Mesendoderm (in vitro differentiated cells): ENCODE measurements at regions not wholly inside any gene's neighbourhood (a gene's known extent, or its start where the extent isn't known, plus 50 kb on each side); places are given as distances from the start of the nearest gene placed in this dataset.

ENCODE experiments used
- DNase-seq: peaks from one replicate; pipeline ENCODE4 v3.0.0; 2013
- H2AK5ac ChIP-seq: 2 replicates; pipeline ENCODE4 v1.6.1; 2013; ENCODE audit warnings: low read length, inconsistent platforms
- H2BK120ac ChIP-seq: 2 replicates; pipeline ENCODE4 v1.6.1; 2013; ENCODE audit warnings: low read depth, mild to moderate bottlenecking, low read length, moderate library complexity, mixed read lengths
- H2BK15ac ChIP-seq: replicated peaks from 2 replicates; pipeline ENCODE4 v1.6.1; 2013; ENCODE audit warnings: low read depth, mild to moderate bottlenecking, moderate library complexity
- H2BK5ac ChIP-seq: 2 replicates; pipeline ENCODE4 v1.6.1; 2013; ENCODE audit warnings: low read length, inconsistent platforms
- H3K18ac ChIP-seq: 2 replicates; pipeline ENCODE4 v1.6.1; 2013; ENCODE audit warnings: mild to moderate bottlenecking, low read length, mixed read lengths
- H3K23ac ChIP-seq: one replicate; pipeline ENCODE4 v1.6.1; 2013; ENCODE audit warnings: low read length
- H3K27ac ChIP-seq: 2 replicates; pipeline ENCODE4 v1.5.1; 2013; ENCODE audit warnings: low read depth, mild to moderate bottlenecking, inconsistent platforms, low read length, moderate library complexity
- H3K27me3 ChIP-seq: 2 replicates; pipeline ENCODE4 v1.6.1; 2013; ENCODE audit warnings: low read length, control low read depth, mild to moderate bottlenecking, inconsistent platforms; ENCODE audit not compliant: insufficient read depth, poor library complexity
- H3K36me3 ChIP-seq: 2 replicates; pipeline ENCODE4 v1.6.1; 2013; ENCODE audit warnings: low read length, inconsistent platforms; ENCODE audit not compliant: control insufficient read depth, insufficient read depth
- H3K4ac ChIP-seq: one replicate; pipeline ENCODE4 v1.6.1; 2013; ENCODE audit warnings: low read depth, mild to moderate bottlenecking, low read length, moderate library complexity
- H3K4me1 ChIP-seq: 2 replicates; pipeline ENCODE4 v1.6.1; 2013; ENCODE audit warnings: low read depth, low read length, inconsistent platforms; ENCODE audit not compliant: control insufficient read depth
- H3K4me2 ChIP-seq: 2 replicates; pipeline ENCODE4 v1.6.1; 2013; ENCODE audit warnings: low read length
- H3K4me3 ChIP-seq: 2 replicates; pipeline ENCODE4 v1.5.1; 2013; ENCODE audit warnings: mild to moderate bottlenecking, low read length
- H3K56ac ChIP-seq: one replicate; pipeline ENCODE4 v1.6.1; 2013; ENCODE audit warnings: low read length
- H3K79me1 ChIP-seq: 2 replicates; pipeline ENCODE4 v1.6.1; 2013; ENCODE audit warnings: low read length, inconsistent platforms
- H3K79me2 ChIP-seq: 2 replicates; pipeline ENCODE4 v1.6.1; 2013; ENCODE audit warnings: mild to moderate bottlenecking, low read length; ENCODE audit not compliant: control insufficient read depth, insufficient read depth
- H3K9ac ChIP-seq: 2 replicates; pipeline ENCODE4 v1.6.1; 2013; ENCODE audit warnings: low read length, inconsistent platforms
- H4K5ac ChIP-seq: one replicate; pipeline ENCODE4 v1.6.1; 2013; ENCODE audit warnings: low read length
- H4K8ac ChIP-seq: one replicate; pipeline ENCODE4 v1.6.1; 2013; ENCODE audit warnings: low read depth, mild to moderate bottlenecking, control low read depth, low read length, moderate library complexity
- WGBS: extraction: QIAGEN DNeasy Blood & Tissue Kit; methylation state at CpG from one replicate; pipeline ENCODE4 v1.1.7; 2013; ENCODE audit warnings: low lambda C conversion rate, missing lambda C conversion rate; ENCODE audit not compliant: insufficient coverage; ENCODE audit errors: extremely low coverage; 5-methylcytosine and 5-hydroxymethylcytosine counted together

GRCh38 chr1:82901561-82901960 lies 1097.4 kb downstream of the TTLL7 start:
- H2BK120ac ChIP-seq, result no peak overlapping the region
- no peak overlapping the region for H3K56ac ChIP-seq
- no peaks in the 10 kb centered on the region for H3K4me1 ChIP-seq
- no peak overlapping the region for H3K4ac ChIP-seq
- H2BK5ac ChIP-seq, result no peak overlapping the region
- no CpG with 5 or more reads among the region's 5 CpGs for WGBS
- H3K27ac ChIP-seq, result no peak overlapping the region
- no peaks in the 10 kb centered on the region for H3K79me2 ChIP-seq
- no peak overlapping the region for H2AK5ac ChIP-seq
- no peak overlapping the region for H3K18ac ChIP-seq
- no peaks in the 10 kb centered on the region for H3K27me3 ChIP-seq
- H3K4me2 ChIP-seq, result no peak overlapping the region
- DNase-seq, result no peak
- no peak overlapping the region for H4K5ac ChIP-seq
- no peak overlapping the region for H3K4me3 ChIP-seq
- no peak overlapping the region for H3K9ac ChIP-seq
- H3K79me1 ChIP-seq, result no peaks in the 10 kb centered on the region
- H3K23ac ChIP-seq, result no peak overlapping the region
- H3K36me3 ChIP-seq, result no peaks in the 10 kb centered on the region
- no peak overlapping the region for H2BK15ac ChIP-seq
- H4K8ac ChIP-seq, result no peak overlapping the region

GRCh38 chr1:82901118-82901517 lies 1097.8 kb downstream of the TTLL7 start:
- Histone ChIP-seq H3K4ac (no peak overlapping the region), H3K4me1 (no peaks in the 10 kb centered on the region), H4K8ac (no peak overlapping the region), H2BK120ac (no peak overlapping the region), H3K79me2 (no peaks in the 10 kb centered on the region), H4K5ac (no peak overlapping the region), H3K27ac (no peak overlapping the region), H2BK5ac (no peak overlapping the region), H3K36me3 (no peaks in the 10 kb centered on the region), H3K4me3 (no peak overlapping the region), H3K4me2 (no peak overlapping the region), H3K79me1 (no peaks in the 10 kb centered on the region), H3K9ac (no peak overlapping the region), H3K23ac (no peak overlapping the region), H3K27me3 (no peaks in the 10 kb centered on the region), H3K56ac (no peak overlapping the region), H2BK15ac (no peak overlapping the region), H2AK5ac (no peak overlapping the region), H3K18ac (no peak overlapping the region)
- WGBS, result no CpG with 5 or more reads among the region's 1 CpG
- no peak for DNase-seq

- Histone ChIP-seq H3K23ac (no peak overlapping the region), H4K8ac (no peak overlapping the region), H3K36me3 (no peaks in the 10 kb centered on the region), H3K79me1 (no peaks in the 10 kb centered on the region), H2AK5ac (no peak overlapping the region), H3K4me1 (no peaks in the 10 kb centered on the region), H3K27ac (no peak overlapping the region), H3K18ac (no peak overlapping the region), H2BK15ac (no peak overlapping the region), H3K4ac (no peak overlapping the region), H2BK120ac (no peak overlapping the region), H3K56ac (no peak overlapping the region), H3K4me2 (no peak overlapping the region), H4K5ac (no peak overlapping the region), H3K79me2 (no peaks in the 10 kb centered on the region), H3K9ac (no peak overlapping the region), H3K27me3 (no peaks in the 10 kb centered on the region), H2BK5ac (no peak overlapping the region), H3K4me3 (no peak overlapping the region)
- no CpG with 5 or more reads among the region's 3 CpGs for WGBS
- no peak for DNase-seq
These were observed 1098.3 kb downstream of the ADGRL2 start for GRCh38 chr1:82899017-82899416.

- Histone ChIP-seq H3K4me1 (no peaks in the 10 kb centered on the region), H2AK5ac (no peak overlapping the region), H3K4me2 (no peak overlapping the region), H2BK15ac (no peak overlapping the region), H3K79me2 (no peaks in the 10 kb centered on the region), H3K9ac (no peak overlapping the region), H4K5ac (no peak overlapping the region), H2BK120ac (no peak overlapping the region), H3K36me3 (no peaks in the 10 kb centered on the region), H4K8ac (no peak overlapping the region), H3K23ac (no peak overlapping the region), H3K27ac (no peak overlapping the region), H3K4me3 (no peak overlapping the region), H3K56ac (no peak overlapping the region), H2BK5ac (no peak overlapping the region), H3K27me3 (no peaks in the 10 kb centered on the region), H3K79me1 (no peaks in the 10 kb centered on the region), H3K18ac (no peak overlapping the region), H3K4ac (no peak overlapping the region)
- no CpG with 5 or more reads among the region's 1 CpG for WGBS
- no peak for DNase-seq
These were observed 1096.8 kb downstream of the ADGRL2 start for GRCh38 chr1:82897549-82897948.

- Histone ChIP-seq H3K4ac (no peak overlapping the region), H3K23ac (no peak overlapping the region), H3K79me2 (no peaks in the 10 kb centered on the region), H3K4me2 (no peak overlapping the region), H3K79me1 (no peaks in the 10 kb centered on the region), H3K9ac (no peak overlapping the region), H3K4me1 (no peaks in the 10 kb centered on the region), H4K8ac (no peak overlapping the region), H3K56ac (no peak overlapping the region), H2AK5ac (no peak overlapping the region), H4K5ac (no peak overlapping the region), H3K27me3 (no peaks in the 10 kb centered on the region), H2BK15ac (no peak overlapping the region), H2BK5ac (no peak overlapping the region), H3K27ac (no peak overlapping the region), H3K4me3 (no peak overlapping the region), H3K36me3 (no peaks in the 10 kb centered on the region), H3K18ac (no peak overlapping the region), H2BK120ac (no peak overlapping the region)
- no peak for DNase-seq
These were observed 1095.3 kb downstream of the ADGRL2 start for GRCh38 chr1:82896036-82896435.

- H3K79me1 ChIP-seq, result no peaks in the 10 kb centered on the region
These were observed 1093.9 kb downstream of the ADGRL2 start for GRCh38 chr1:82894635-82895034.

More at GRCh38 chr1:82894635-82895034, 1093.9 kb downstream of the ADGRL2 start:
- no peak overlapping the region for H4K8ac ChIP-seq
- H2BK5ac ChIP-seq, result no peak overlapping the region
- no peak overlapping the region for H2AK5ac ChIP-seq
- H3K4me1 ChIP-seq, result no peaks in the 10 kb centered on the region
- WGBS, result no CpG with 5 or more reads among the region's 3 CpGs
- H3K9ac ChIP-seq, result no peak overlapping the region
- no peak overlapping the region for H3K56ac ChIP-seq
- H3K4me2 ChIP-seq, result no peak overlapping the region
- no peak overlapping the region for H3K18ac ChIP-seq
- H3K79me2 ChIP-seq, result no peaks in the 10 kb centered on the region
- no peak for DNase-seq
- no peak overlapping the region for H3K23ac ChIP-seq
- no peak overlapping the region for H4K5ac ChIP-seq
- H2BK15ac ChIP-seq, result no peak overlapping the region
- no peaks in the 10 kb centered on the region for H3K36me3 ChIP-seq
- no peak overlapping the region for H3K27ac ChIP-seq
- no peak overlapping the region for H2BK120ac ChIP-seq
- no peak overlapping the region for H3K4ac ChIP-seq
- no peak overlapping the region for H3K4me3 ChIP-seq
- H3K27me3 ChIP-seq, result no peaks in the 10 kb centered on the region
